Activated T-cell treated with anti-CD3 and anti-CD28 coated beads for 1 hour (primary cell): ENCODE measurements at regions not wholly inside any gene's neighbourhood (a gene's known extent, or its start where the extent isn't known, plus 50 kb on each side); places are given as distances from the start of the nearest gene placed in this dataset.

ENCODE experiments used
- DNase-seq: peaks from one replicate; pipeline ENCODE4 v3.0.0-alpha.2; 2020; ENCODE audit warnings: low read depth

- DNase-seq = no peak
Observed at GRCh38 chr2:128982670-128983069, 664.0 kb upstream of the HS6ST1 start.

- no peak for DNase-seq
Observed at GRCh38 chr2:128983094-128983493, 664.4 kb upstream of the HS6ST1 start.

DNA sequence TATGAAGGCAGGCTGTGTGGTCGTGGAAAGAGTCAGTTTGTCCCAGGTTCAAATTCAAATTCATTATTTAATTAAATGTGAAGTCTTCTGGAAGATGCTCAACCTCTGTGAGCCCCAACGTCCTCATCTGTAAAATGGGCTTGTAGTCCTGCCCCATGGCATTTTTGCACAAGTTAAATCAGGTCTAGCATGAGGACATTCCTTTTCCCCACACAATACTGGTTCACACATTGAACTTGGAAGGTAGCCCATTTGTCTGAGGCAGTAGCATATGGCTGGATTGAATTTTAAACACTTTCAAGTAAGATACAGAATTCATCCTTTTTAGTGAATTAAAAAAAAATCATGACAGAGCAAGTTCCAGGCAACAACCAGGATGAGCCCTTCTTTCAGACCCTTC lies 665.4 kb upstream of the HS6ST1 start:
- no peak for DNase-seq

- DNase-seq = no peak
Observed at GRCh38 chr2:128984855-128985254, 666.2 kb upstream of the HS6ST1 start.

GRCh38 chr2:128986026-128986715 lies 667.5 kb upstream of the HS6ST1 start:
- DNase-seq = no peak

GRCh38 chr2:128986867-128987268 lies 668.2 kb upstream of the HS6ST1 start:
- DNase-seq = no peak

- no peak for DNase-seq
Observed at GRCh38 chr2:128988326-128988725, 669.7 kb upstream of the HS6ST1 start.

- DNase-seq = no peak
Observed at GRCh38 chr2:128988967-128989366, 670.3 kb upstream of the HS6ST1 start.

DNA sequence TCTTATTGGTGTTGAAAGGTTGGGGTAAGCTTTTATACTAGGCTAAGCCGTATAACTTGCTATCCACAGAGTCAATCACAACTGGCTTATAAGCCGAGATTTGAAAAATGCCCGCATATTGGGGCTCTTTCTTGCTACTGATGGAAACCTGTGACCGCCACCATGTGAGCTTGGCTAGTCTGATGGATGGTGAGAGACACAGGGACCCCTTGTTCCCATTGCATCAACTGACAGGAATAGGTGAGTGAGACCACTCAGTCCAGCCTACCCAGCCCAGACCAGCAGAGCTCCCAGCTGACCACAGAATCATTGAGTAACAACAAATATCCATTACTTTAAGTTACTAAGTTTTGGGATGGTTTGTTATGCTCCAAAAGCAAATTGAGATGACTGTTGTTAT lies 676.4 kb upstream of the HS6ST1 start:
- DNase-seq = no peak

- no peak for DNase-seq
Observed at GRCh38 chr2:128996078-128996477, 677.4 kb upstream of the HS6ST1 start.

DNA sequence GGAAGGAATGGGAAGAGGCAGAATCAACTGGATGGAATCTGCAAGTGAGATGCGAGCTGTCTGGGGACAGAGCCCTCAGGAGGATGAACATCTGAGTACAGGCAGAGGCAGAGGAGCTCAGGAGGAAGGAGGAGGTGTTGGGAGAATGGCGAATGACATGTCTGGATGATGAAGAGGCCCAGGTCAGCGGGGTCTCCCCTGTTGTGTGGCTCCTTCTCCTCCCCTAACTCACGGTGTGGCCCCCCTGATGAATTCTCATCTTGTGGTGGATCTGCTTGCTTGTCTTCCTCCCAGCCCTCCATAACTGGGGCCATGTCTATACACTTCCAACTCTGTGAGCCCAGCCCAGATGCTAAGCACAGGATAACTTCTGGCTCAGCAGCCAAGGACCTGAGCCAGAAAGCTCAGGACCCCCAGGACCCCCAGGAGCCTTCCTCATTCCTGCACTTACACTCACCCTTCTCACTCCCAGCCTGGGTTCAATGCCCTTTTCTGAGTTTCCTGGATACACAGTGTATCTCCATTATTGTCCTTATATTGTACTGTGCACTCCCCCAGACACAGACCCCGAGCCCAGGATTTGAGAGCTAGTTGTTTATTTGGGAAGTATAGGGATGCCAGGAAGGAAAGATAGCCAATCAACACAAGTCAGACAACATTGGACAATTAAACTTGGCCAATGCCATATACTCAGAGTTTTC lies 678.6 kb upstream of the HS6ST1 start:
- DNase-seq = no peak

- DNase-seq = no peak
Observed at GRCh38 chr2:129001926-129002325, 683.3 kb upstream of the HS6ST1 start.

GRCh38 chr2:129002751-129003150 lies 684.1 kb upstream of the HS6ST1 start:
- DNase-seq = no peak

GRCh38 chr2:129004485-129004884 lies 685.8 kb upstream of the HS6ST1 start:
- no peak for DNase-seq

- no peak for DNase-seq
Observed at GRCh38 chr2:129004940-129005490, 686.3 kb upstream of the HS6ST1 start.

DNA sequence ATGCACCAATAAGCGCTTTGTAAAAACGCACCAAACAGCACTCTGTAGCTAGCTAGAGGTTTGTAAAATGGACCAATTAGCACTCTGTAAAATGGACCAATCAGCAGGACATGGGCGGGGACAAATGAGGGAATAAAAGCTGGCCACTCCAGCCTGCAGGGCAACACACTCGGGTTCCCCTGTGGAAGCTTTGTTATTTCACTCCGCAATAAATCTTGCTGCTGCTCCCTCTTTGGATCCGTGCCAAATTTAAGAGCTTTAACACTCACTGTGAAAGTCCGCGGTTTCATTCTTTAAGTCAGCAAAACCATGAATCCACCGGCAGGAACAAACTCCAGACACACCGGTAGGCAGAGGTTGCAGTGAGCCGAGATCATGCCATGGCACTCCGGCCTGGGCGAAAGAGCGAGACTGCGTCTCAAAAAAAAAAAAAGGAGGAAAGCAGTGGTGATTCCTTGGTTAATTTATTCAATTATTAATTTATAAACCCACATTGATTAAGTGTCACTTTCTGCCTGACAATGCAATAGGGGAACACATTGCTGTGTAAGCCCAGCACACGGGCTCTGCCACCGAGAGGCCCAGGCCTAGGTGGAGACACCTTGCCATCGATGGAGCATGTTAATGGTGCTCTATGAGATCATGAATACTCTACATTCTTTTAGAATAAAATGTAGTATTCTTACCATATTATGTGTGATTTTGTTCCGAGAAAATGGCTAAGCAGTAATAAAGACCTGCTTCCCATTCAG lies 687.6 kb upstream of the HS6ST1 start:
- no peak for DNase-seq

DNA sequence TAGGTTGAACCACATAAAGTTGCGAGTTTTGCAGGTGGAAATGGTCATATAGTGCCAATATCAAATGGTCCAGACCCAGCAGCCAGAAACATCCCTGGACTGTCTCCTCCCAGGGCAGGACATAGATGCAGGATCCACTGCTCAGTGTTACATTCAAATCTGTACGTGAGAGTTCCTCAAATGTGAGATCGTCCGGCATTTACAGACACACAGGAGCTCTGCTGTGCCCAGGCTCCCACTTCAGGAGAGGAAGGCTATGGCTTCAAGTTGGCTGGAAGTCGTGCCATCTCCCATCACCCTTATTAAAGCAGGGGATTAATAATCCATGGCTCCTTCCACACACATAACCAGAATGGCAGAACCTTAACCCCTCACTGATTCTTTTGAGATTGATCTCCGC lies 688.2 kb upstream of the HS6ST1 start:
- DNase-seq = no peak

DNA sequence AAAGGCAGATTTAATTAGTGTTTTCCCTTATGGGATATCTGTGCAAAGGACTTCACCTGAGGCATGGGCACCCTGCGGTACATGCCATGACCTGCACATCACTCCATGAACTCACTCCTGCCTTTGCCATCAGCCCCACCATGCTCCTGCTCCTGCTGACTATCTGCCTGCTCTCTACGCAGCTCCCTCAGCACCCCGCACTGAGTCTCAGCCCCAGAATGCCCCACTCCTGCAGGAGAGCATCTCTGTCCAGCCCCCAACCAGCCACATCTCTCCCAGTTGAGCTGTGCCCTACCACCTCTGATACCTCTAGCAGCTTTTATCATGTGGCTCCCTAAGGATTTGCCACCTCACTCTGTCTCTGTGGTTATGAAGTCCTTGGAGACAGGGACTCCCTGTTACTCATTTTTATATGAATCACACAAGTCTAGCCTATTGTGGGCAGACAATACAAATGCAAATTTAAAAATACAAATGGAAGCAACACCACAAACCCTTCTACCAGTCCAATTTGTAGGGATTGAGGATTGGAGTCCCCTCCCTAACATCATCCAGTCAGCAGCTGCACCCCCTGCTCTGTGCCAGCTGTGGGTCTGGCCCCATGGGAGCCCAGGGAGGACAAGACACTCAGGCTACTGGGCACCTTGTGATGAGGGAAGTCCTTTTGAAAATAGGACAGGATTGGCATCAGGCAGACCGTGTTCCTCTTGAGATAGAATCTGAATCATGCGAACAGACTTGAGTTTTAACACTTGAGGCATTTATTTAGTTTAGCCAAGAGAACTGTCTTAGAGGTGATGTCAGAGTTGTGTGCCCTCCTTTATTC lies 689.6 kb upstream of the HS6ST1 start:
- no peak for DNase-seq

GRCh38 chr2:129008881-129009554 lies 690.4 kb upstream of the HS6ST1 start:
- no peak for DNase-seq

DNA sequence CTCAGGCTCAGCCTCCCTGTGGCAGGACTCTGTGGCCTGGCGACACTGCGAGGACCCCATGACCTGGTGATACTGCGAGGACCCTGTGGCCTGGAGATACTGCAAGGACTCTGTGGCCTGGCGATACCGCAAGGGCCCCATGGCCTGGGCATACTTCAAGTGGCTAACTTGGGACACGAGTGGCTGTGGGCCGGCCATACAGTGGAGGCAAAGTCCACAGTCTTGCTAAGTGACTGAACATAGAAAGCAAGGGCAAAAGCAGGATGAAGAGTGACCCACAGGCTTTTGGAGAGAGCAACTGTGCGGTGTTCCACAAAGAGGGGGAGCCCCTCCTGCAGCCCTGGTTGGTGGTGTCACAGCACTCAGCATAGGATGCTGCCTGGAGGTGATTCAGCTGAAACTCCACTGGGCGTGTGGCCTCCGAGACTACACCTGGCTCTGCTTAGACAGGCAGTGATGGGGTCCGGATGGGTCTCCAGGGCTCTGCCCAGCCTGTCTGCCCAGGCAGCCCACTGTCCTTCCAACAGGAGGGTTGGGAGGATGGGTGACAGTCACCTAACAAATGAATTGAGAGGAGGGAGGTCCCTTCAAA lies 691.0 kb upstream of the HS6ST1 start:
- DNase-seq = no peak

DNA sequence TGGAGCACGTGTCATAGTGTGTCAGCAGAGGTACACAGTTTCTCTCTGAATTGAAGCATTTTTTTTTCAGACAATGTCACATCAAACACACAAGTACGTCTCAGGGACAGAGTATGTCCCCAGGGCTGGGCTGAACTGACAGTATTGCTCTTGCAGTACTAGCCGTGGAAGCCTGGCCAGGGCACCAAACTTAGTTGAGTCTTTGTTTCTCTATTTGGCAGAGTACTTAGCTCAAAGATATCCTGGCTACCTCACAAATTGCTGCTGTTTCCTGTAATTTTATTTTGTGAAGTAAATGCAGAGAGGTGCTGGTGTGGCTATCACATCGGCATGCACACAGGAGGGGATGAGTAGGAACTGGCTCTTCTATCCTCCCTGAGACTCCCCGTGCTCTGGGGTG lies 691.6 kb upstream of the HS6ST1 start:
- DNase-seq = no peak
